ENCODE measurements at regions not wholly inside any gene's neighbourhood (a gene's known extent, or its start where the extent isn't known, plus 50 kb on each side); places are given as distances from the start of the nearest gene placed in this dataset.

DNA sequence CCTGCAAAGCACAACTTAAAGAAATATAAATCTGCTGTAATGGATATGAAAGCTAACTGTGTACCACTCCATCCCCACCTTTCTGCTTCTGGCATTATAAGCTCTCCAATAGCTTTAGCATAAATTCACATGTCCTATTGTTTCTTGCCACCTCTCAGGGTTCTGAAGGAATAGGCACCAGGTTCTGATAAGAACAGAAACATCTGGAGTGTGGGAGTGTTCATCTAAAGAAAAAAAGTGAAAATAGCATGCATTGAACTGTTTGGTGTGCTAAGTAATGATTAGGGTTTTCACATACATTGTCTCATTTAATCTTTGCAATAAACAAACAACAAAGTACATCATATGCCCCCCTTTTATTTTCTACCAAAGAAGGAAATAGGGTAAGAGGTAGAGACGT is 72.3 kb downstream of the FAM76B start:
- no peak for DNase-seq

DNA sequence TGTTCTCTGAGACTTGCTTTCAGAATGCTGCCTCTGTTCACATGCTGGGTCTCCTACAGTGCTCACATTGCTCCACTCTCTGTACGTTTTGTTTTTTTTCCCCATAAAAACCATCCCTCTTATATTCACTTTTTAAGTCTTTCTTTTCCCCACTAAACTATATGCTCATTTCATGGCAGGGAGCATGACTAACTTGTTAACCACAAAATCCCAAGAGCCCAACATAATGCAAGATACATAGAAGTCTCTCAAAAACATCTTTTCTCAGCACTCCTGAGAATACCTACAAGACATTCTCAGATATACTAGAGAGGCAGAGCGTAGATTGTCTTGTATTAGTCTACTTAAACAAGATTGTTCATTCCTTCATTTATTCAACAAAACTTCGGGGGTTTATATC is 73.3 kb downstream of the FAM76B start:
- no peak for DNase-seq

GRCh38 chr11:95715777-95716241 is 73.8 kb downstream of the FAM76B start:
- peak; percentile 25 for DNase-seq

DNA sequence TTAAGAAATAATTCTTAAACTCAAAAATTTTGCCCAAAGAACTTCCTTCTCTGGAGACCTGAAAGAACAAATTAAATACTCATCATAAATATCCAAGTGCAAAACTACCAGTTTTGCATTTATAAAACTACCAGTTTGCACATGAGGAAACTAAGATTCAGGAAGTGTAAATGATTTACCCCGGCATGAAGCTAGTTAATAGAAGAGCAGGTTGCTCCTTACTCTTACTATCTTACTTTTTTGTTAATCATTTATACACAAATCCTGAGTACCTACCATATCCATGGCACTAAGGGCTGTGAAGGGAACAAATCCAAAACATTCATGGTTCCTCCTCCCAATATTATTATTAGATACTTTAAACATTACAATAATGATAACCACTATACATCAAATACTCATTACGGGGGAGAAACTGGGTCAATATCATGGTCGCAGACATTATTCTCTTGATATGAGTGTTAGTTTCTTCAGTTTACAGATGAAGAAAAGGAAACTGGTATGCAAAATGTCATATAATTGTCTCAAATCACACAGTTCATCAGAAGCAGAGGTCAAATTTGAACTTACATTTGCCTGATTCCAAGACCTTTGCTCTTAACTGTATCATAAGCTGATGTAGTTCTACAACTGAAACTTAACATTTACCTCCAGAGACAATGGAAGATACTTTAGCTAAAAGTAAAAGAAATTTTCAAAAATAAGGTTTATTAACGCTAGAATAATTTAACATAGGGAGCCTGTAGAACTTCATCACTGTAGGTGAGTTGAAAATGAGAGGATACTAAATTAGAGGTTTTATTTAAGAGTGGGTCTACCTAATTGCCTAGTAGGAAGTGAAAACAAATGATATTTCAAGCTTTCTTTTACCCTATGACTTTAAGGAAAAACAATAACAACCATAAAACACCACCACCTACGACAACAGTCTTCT is 74.5 kb downstream of the FAM76B start:
- DNase-seq = no peak

- no peak for DNase-seq
Observed at GRCh38 chr11:95713428-95713827, 76.2 kb downstream of the FAM76B start.

GRCh38 chr11:95711945-95712221 is 77.7 kb downstream of the FAM76B start:
- no peak for DNase-seq

GRCh38 chr11:95711162-95711944 is 78.2 kb downstream of the FAM76B start:
- peak; percentile 82 for DNase-seq

DNA sequence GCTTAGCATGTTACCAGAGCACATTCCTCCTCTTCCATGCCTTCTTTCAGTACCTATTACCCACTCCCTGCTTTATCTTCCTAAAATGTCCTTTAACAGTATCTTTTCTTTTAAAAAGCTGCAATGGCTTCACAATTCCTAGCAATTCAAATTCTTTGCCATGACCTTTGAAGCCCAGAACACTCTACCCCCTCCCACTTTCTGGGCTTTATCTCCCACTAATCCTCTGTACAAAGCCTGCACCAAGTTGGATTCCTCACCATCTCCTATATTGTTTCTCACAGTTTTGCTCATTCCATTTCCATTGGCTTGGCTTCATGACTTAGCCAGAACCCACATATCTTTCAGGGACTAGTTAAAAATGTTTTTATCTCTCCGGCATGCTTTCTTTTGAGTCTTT is 80.9 kb downstream of the FAM76B start:
- DNase-seq = no peak

DNA sequence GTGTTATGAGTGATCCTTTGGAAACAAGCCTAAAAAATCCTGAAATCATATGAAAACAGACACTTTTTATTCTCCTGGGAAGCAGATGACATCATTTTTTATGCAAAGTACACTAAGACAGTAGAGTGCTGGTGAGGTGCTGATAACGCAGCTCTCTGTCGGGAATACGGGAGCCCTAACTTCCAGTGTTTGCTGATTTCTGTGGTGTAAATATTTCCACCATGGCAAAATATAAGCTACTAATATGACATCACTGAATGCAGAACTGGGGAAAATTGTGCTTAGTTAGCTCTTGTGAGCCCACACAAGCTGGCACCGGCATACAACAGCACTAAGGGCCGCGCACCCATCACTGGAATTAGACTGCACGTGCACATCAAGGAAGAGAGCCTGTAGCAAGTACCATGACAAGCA is 82.6 kb downstream of the FAM76B start:
- DNase-seq = no peak

DNA sequence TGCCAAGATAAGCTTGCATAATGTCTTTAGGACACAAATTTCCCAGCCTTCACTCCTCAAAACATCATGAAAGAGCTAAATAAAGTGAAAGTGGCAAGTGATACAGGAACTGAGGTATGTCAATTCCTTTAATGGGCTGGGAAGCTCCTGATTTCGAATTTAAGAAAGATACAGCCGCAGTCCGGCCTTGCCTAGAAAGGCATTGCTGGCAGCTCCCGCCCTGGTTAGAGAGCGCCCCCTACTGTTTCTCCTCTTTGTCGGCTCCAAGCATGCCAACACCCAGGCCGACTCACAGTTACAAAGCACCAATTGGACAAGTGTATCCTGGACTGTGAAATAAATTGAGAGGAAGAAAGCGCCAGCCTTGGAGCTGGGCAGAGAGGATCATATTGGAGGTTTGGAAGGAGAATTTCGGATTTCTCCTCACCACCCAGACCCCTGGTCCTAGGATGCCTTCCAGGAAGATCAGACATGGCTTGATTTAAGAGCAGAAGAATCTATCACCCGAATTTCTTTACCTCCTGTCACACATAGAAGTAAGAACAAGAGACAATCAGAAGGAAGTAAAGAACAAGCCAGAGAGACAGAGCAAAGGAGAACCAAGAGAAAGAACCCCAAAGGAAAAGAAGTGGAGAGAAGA is 84.0 kb downstream of the FAM76B start:
- peak; percentile 96 for DNase-seq

GRCh38 chr11:95704865-95705264 is 84.7 kb downstream of the FAM76B start:
- DNase-seq = no peak

DNA sequence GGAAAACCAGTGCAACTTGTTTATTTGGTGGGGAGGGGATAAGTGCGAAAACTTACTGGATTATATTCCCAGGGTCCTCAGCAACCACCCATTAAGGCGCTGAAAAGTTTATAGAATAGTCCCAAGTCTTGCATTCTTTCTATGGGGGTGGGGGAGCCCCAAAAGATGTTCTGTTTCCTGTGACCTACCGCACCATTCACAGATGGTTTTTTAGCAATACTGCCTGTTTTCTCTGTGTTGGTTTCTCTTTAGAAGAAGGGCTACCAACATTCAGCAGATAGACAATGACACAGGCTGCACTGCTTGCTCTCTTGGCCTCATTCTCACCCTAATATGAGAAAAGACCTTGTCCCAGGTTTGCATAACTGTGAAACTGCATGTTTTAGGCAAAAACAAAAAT is 86.5 kb downstream of the FAM76B start:
- no peak for DNase-seq

DNA sequence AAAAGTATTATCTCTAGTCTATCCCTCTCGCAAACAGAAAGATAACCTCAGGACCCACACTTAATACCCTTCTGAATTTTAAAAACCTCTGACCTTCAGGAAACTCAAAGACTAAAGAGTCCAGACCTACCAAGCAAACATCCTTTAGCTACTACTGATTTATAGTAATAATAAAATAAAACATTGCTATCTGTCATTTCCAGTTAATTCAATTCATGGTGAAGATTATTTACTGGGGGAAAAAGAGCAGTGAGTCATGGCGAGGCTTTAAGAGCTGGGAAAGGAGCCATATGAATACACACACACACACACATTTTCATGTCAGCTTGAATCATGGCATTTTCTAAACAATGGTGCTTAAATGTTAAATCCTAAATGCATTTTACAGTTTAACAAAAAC is 87.1 kb downstream of the FAM76B start:
- DNase-seq = peak; percentile 76

DNA sequence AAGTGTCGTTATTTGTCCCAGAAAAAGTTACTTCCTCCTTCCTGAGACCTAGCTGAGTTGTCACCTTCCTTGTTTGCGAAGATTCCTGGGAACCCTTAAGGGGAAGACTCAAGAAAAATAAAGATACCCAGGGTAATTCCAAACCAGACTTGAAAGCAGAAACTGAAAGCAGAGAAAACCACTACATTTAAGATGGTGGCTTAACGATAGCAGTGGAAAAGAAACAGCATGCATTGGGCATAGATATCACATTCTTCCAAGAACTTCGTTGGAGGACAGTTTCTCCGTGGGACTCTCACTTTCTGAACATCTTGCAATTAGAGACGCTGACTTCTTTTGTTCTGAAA is 89.1 kb downstream of the FAM76B start:
- no peak for DNase-seq

DNA sequence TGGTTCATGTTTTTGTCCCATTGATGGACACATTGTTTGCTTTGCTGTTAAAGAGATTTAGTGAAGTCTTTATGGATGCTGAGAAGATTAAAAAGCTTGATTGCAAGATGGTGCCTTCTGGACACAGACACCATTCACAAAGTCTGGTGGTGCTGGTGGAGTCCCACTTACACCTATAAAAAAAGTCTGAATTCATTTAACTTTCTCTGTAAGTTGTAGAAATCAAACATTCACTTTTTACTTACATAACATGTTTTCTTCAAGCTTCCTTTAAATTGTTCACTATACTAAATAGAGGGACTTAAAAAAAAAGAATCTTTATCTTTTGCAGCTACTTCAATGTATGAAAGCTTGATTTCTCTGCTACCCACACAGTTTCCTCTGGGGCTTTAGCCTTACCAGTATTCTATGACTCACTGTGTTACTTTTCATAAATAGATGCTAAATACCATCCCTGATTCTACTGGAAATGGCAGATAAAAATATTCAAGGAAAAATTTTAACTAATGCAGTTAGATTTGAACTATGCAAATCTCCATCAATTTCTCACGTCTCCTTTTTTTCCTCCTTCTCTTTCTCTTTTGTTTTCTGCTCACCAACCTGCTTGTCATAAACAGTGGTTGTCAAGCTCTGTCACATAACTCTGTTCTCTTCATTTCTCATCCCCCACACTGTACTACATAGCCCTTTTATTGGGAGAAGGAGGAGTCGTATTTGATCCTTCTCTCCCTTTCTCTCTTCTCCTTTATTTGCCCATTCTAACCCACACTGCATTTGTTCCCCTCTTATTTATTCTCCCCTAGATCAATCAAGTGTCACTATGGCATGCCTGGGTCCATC is 89.7 kb downstream of the FAM76B start:
- no peak for DNase-seq

- no peak for DNase-seq
Observed at GRCh38 chr11:95698676-95699557, 90.7 kb downstream of the FAM76B start.

GRCh38 chr11:95697614-95698408 is 91.8 kb downstream of the FAM76B start:
- DNase-seq = peak; percentile 71

GRCh38 chr11:95695181-95695580 is 94.4 kb downstream of the FAM76B start:
- DNase-seq = no peak

DNA sequence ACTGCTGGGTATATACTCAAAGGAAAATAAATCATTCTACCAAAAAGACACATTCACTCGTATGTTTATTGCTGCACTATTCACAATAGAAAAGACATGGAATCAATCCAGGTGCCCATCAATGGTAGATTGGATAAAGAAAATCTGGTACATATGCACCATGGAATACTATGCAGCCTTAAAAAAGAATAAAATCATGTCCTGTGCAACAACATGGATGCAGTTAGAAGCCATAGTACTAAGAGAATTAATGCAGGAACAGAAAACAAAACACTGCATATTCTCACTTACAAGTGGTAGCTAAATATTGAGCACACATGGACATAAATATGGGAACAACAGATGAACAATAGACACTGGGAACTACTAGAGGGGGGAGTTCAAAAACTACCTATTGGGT is 96.3 kb downstream of the FAM76B start:
- no peak for DNase-seq

- DNase-seq = no peak
Observed at GRCh38 chr11:95692526-95693260, 96.9 kb downstream of the FAM76B start.

All from tongue (tissue), 1 donor.